ENCODE measurements at regions not wholly inside any gene's neighbourhood (a gene's known extent, or its start where the extent isn't known, plus 50 kb on each side); places are given as distances from the start of the nearest gene placed in this dataset.
A peak's percentile ranks its signal among the peaks of the same experiment; 100 is the strongest.

DNA sequence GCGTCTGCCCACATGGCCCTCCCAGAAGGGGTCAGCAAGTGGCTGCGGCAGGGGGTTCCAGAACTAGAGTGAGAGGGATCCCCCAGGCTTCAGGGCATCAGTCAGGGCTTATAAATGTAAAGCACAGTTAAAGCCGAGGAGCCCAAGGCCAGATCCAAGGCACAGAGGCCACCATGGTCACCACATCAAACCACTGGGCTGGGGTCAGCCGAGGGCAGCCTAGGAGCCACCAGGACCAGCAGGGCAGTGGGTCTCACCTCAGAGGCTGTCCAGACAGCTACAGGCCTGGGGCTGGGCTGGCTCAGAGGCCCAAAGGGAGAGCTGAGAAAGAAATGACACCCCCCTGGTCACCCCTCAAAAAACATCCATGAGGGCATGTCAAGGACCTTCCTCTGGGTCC is 188.5 kb downstream of the INHBB start:
- H3K4me1 ChIP-seq = peaks cover 29% of the 10 kb centered on the region
- no peak overlapping the region for H3K4me3 ChIP-seq
- no peaks in the 10 kb centered on the region for H3K27me3 ChIP-seq
- no peak overlapping the region for H3K27ac ChIP-seq
- no peak for TF ChIP-seq POLR2AphosphoS5 (IDR thresholded peaks at IDR 0.05; ENCODE audit: insufficient read depth in 1 of 2, low read depth in 1 of 2)
- TF ChIP-seq POLR2A (IDR thresholded peaks at IDR 0.05) = no peak
- TF ChIP-seq, protein P1, sequence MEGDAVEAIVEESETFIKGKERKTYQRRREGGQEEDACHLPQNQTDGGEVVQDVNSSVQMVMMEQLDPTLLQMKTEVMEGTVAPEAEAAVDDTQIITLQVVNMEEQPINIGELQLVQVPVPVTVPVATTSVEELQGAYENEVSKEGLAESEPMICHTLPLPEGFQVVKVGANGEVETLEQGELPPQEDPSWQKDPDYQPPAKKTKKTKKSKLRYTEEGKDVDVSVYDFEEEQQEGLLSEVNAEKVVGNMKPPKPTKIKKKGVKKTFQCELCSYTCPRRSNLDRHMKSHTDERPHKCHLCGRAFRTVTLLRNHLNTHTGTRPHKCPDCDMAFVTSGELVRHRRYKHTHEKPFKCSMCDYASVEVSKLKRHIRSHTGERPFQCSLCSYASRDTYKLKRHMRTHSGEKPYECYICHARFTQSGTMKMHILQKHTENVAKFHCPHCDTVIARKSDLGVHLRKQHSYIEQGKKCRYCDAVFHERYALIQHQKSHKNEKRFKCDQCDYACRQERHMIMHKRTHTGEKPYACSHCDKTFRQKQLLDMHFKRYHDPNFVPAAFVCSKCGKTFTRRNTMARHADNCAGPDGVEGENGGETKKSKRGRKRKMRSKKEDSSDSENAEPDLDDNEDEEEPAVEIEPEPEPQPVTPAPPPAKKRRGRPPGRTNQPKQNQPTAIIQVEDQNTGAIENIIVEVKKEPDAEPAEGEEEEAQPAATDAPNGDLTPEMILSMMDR (IDR thresholded peaks at IDR 0.05) = no peak
- no peaks in the 10 kb centered on the region for H3K9me3 ChIP-seq
- DNase-seq (ENCODE audit: extremely low spot score in 2 of 2) = no peak
- no peaks in the 10 kb centered on the region for H3K36me3 ChIP-seq
- intact Hi-C loops (cut with DNase I) = no loop called here

DNA sequence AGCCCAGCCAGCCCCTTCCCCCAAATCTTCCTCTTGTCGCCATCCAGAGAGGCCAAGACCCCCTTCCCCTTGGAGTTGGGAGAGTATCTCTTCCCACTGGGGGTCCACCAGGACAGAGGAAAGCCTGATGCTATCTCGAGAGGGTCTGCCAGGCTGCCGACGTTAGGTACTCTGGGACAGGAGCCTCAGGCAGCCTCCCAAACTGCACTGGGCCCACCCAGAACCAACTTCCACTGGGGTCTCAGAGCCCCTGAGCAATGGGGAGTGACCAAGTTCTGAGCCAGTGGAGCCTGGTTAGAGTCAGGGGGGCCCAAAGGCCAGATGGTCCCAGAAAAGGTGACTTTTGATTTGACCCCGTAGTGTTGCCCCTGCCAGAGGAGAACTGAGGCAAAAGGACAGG is 189.1 kb downstream of the INHBB start:
- Histone ChIP-seq H3K4me3 (no peak overlapping the region), H3K27ac (no peak overlapping the region), H3K27me3 (no peaks in the 10 kb centered on the region), H3K36me3 (no peaks in the 10 kb centered on the region), H3K4me1 (peaks cover 36% of the 10 kb centered on the region), H3K9me3 (no peaks in the 10 kb centered on the region)
- DNase-seq (ENCODE audit: extremely low spot score in 2 of 2) = no peak
- TF ChIP-seq POLR2A (IDR thresholded peaks at IDR 0.05) = no peak
- TF ChIP-seq, protein P1 (IDR thresholded peaks at IDR 0.05) = no peak
- TF ChIP-seq POLR2AphosphoS5 (IDR thresholded peaks at IDR 0.05; ENCODE audit: insufficient read depth in 1 of 2, low read depth in 1 of 2) = no peak
- intact Hi-C loops (cut with DNase I) = loop anchor here (5.0 kb wide), 1 partner anchor 68 kb away; no protein-coding TSS in a partner anchor

DNA sequence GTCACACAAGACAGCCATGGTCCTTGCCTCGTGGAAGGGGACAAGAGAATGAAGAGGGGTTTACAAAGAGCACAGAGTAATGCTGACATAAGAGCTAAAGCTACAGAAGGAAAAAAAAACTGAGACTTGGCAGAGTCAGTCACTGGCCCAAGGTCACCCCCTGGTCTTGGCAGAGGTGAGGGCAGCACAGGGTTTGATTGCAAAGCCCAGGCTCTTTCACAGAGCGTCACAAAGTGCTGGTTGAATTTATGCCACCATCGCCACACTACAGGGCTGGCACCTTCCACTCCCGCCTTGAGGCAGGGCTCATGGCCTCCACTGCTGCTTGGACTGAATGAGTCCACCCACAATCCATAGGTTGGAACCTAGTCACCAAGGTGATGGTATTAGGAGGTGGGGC is 190.2 kb downstream of the INHBB start:
- Histone ChIP-seq H3K27me3 (no peaks in the 10 kb centered on the region), H3K36me3 (no peaks in the 10 kb centered on the region)

DNA sequence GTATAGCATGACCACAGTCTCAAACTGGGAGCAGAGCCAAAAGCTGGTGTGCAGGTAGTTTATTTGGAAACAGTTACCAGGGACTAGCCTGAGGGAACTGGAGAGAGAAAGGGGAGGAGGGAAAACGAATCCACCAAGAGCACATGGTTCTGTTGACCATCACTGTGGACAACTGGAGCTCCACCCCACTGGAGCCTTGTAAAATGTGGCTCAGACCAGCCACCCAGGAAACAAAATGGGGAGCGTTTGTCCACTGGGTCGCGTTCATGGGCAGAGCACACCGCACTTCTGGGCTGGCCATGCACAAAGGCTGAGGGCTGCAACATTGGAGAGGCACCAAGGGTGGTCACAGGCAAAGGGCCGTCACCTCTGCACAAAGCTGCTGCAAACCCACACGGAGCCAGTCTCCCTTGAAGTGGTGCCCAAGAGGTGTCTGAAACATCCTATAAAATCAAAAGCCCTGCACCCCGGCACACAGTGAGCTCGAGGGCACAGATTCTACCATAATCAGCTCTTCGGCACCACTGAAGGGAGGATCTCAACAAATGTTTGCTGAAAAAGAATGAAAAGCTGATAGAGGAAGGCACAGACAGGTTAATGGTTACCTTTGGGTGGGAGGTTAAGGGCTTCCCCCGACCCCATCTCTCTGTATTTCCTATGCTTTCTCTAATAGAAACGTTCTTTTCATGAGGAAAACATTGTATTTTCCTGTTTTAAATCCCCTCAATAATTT is 192.9 kb downstream of the INHBB start:
- intact Hi-C loops (cut with DNase I) = loop anchor here (5.0 kb wide), 1 partner anchor 72 kb away; no protein-coding TSS in a partner anchor
- Histone ChIP-seq H3K36me3 (no peaks in the 10 kb centered on the region), H3K27ac (peak overlapping the region; percentile 41), H3K9me3 (no peaks in the 10 kb centered on the region), H3K4me1 (peaks cover 37% of the 10 kb centered on the region), H3K27me3 (no peaks in the 10 kb centered on the region), H3K4me3 (no peak overlapping the region)
- TF ChIP-seq, protein P1 (IDR thresholded peaks at IDR 0.05) = no peak
- TF ChIP-seq POLR2A (IDR thresholded peaks at IDR 0.05) (no peak), POLR2AphosphoS5 (IDR thresholded peaks at IDR 0.05; ENCODE audit: insufficient read depth in 1 of 2, low read depth in 1 of 2) (no peak)
- DNase-seq (ENCODE audit: extremely low spot score in 2 of 2) = no peak

More for the DNA sequence above, 190.2 kb downstream of the INHBB start:
- TF ChIP-seq, protein P1 (IDR thresholded peaks at IDR 0.05) = no peak
- TF ChIP-seq POLR2AphosphoS5 (IDR thresholded peaks at IDR 0.05; ENCODE audit: insufficient read depth in 1 of 2, low read depth in 1 of 2) (no peak), POLR2A (IDR thresholded peaks at IDR 0.05) (no peak)
- intact Hi-C loops (cut with DNase I) = loop anchor here (5.0 kb wide), 1 partner anchor 69 kb away; no protein-coding TSS in a partner anchor
- DNase-seq (ENCODE audit: extremely low spot score in 2 of 2) = no peak
- H3K4me1 ChIP-seq = peaks cover 46% of the 10 kb centered on the region
- no peaks in the 10 kb centered on the region for H3K9me3 ChIP-seq
- H3K27ac ChIP-seq = no peak overlapping the region
- no peak overlapping the region for H3K4me3 ChIP-seq

DNA sequence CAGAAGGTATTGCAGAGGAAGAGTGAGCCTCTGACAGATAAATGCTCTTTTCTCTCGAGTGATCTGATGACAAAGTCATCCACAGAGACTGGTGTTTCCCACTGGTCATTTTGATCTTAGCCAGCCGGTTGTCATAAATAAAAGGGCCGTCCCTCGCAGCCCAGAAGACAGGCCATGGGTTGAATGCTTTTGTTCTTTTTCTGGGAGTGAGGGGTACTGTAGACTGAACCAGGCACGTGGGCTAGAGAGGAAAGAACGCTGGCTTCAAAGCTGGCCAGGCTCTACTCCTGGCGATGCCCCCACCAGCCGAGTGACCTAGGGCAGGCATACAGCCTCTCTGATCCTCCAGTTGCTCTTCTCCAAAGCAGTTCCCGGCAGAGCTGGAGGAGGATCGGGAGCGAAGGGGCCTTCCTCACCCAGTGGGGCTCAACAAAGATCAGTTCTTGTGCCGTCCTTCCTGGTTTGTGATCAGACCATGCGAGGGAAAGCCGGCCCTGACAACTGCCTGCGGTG is 193.5 kb downstream of the INHBB start:
- intact Hi-C loops (cut with DNase I) = loop anchor here (5.0 kb wide), 1 partner anchor 72 kb away; no protein-coding TSS in a partner anchor
- H3K4me3 ChIP-seq = no peak overlapping the region
- no peaks in the 10 kb centered on the region for H3K36me3 ChIP-seq
- peaks cover 37% of the 10 kb centered on the region for H3K4me1 ChIP-seq
- H3K9me3 ChIP-seq = no peaks in the 10 kb centered on the region
- no peak for DNase-seq (ENCODE audit: extremely low spot score in 2 of 2)
- no peaks in the 10 kb centered on the region for H3K27me3 ChIP-seq
- peak overlapping the region; percentile 41 for H3K27ac ChIP-seq
- TF ChIP-seq, protein P1 (IDR thresholded peaks at IDR 0.05) = no peak
- no peak for TF ChIP-seq POLR2A (IDR thresholded peaks at IDR 0.05)
- TF ChIP-seq POLR2AphosphoS5 (IDR thresholded peaks at IDR 0.05; ENCODE audit: insufficient read depth in 1 of 2, low read depth in 1 of 2) = no peak

All from vagina (tissue), 2 donors.